GM21360 (cell line): ENCODE measurements at regions not wholly inside any gene's neighbourhood (a gene's known extent, or its start where the extent isn't known, plus 50 kb on each side); places are given as distances from the start of the nearest gene placed in this dataset.
"Not testable (repeated sequence)": the region's sequence is repeated elsewhere in the genome, so short reads cannot be mapped to it uniquely, and the experiment has no call there.

Experiments
- ATAC-seq: cut with Tn5 transposase; IDR thresholded peaks from one replicate; pipeline ENCODE4 v1.9.1; 2021; ENCODE audit warnings: mild to moderate bottlenecking, moderate library complexity; ENCODE audit not compliant: unreplicated experiment

DNA sequence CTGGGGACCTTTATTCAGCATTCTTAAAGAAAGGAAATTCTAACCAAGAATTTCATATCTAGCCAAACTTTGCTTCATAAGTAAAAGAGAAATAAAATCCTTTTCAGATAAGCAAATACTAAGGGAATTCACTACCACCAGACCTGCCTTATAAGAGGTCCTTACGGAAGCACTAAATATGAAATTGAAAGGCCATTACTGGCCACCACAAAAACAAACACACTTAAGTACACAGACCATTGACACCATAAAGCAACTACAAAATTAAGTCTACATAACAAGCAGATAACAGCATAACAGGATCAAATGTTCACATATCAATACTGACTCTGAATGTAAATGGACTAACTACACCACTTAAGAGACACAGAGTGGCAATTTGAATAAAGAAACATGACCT is 361.4 kb upstream of the POU5F2 start:
- ATAC-seq = no peak

DNA sequence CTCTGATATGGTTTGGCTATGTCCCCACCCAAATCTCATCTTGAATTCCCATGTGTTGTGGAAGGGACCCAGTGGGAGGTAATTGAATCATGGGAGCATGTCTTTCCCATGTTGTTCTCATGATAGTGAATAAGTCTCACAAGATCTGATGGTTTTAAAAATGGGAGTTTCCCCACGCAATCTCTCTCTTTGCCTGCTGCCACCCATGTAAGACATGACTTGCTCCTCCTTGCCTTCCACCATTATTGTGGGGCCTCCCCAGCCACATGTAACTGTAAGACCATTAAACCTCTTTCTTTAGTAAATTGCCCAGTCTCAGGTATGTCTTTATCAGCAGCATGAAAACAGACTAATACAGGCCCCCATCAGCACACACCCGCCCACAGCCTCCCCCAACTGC is 356.0 kb upstream of the POU5F2 start:
- not testable (repeated sequence) for ATAC-seq

DNA sequence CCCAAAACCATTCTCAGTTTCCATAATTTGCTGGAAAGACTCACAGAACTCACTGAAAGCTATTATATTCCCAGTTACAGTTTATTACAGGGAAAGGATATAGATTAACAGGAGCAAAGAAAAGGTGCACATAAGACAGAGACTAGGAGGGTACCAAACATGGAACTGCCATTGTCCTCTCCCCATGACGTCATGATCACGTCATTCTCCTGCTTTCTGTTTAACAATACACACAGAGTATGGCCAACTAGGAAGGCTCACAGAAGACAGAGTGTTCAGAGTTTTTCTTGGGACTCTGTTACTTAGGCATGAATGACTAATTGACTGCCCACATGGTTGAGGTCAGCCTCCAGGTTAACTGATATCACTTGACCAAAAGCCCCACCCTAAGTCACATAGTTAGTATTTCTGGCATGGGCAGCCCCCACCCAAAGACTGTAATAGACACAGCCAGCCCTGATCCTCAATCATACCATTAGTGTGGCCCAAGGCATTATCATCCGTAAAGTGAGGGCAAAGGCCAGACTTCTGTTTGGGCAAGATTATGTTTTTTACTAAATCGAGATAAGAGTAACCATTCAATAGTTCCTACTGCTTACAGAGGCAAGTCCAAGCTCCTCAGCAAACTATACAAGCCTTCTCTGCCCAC is 353.5 kb upstream of the POU5F2 start:
- ATAC-seq = no peak

GRCh38 chr5:94093300-94093699 is 351.9 kb upstream of the POU5F2 start:
- ATAC-seq = no peak

DNA sequence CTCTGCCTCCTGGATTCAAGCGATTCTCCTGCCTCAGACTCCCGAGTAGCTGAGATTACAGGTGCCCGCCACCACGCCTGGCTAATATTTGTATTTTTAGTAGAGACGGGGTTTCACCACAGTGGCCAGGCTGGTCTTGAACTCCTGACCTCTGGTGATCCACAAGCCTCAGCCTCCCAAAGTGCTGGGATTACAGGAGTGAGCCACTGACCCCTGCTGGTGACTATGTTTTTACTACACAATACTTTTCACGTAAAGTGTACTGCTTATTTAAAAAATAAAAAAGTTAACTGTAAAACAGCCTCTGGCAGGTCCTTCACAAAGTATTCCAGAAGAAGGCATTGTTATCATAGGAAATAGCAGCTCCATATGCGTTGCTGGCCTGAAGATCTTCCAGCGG is 345.2 kb upstream of the POU5F2 start:
- not testable (repeated sequence) for ATAC-seq

DNA sequence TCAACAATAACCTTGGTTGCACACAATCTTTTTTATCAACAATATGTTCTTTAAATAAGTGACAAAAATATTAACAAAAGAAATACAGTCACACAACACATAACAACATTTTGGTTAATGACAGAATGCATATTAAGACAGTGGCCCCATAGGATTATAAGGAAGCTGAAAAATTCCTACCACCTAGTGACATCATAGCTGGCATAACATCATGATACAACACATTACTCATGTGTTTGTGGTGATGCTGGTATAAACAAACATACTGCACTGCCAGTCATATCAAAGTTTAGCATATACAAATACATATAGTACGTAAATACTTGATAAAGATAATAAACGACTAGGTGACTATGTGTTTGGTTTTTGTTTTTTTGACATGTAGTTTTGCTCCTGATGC is 344.8 kb upstream of the POU5F2 start:
- ATAC-seq = no peak

- ATAC-seq = no peak
Measured at GRCh38 chr5:94082405-94082804, 341.0 kb upstream of the POU5F2 start.

GRCh38 chr5:94081088-94081487 is 339.7 kb upstream of the POU5F2 start:
- ATAC-seq = no peak

DNA sequence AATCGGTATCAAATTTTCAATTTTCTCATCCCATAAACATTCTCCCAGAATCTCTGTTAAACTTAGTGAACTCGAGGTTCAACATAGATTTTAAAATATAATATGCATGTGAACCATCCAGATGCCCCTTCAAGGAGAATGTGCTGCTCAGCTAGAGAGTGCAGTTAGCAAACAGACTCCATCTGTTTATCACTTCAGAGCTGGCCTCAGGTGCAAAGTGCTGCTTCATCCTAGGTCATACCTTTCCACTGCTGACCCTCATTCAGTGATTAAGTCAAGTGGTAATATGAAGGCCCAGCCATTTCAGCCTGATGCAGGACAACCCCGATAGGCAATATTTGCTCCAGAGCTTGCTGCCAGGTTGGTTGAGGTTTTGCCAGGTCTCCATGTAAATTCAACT is 339.0 kb upstream of the POU5F2 start:
- no peak for ATAC-seq

GRCh38 chr5:94072116-94072515 is 330.7 kb upstream of the POU5F2 start:
- no peak for ATAC-seq

- no peak for ATAC-seq
Measured at GRCh38 chr5:94066437-94067207, 325.2 kb upstream of the POU5F2 start.

DNA sequence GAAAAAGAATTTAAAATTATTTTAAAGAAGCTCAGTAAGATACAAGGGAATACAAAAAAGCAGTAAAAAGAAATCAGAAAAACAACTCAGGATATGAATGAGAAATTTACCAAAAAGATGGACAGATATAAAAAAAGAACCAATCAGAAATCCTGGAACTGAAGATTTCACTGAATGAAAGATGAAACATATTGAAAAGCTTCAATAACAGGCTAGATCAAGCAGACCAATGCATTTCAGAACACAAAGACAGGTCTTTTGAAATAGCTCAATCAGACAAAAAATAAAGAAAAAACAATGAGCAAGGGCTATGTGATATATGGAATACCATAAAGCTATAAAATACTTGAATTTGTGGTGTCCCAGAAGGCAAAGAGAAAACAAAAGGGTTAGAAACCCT is 322.6 kb upstream of the POU5F2 start:
- no peak for ATAC-seq

GRCh38 chr5:94057655-94058054 is 316.3 kb upstream of the POU5F2 start:
- no peak for ATAC-seq

GRCh38 chr5:94057217-94057616 is 315.8 kb upstream of the POU5F2 start:
- no peak for ATAC-seq

DNA sequence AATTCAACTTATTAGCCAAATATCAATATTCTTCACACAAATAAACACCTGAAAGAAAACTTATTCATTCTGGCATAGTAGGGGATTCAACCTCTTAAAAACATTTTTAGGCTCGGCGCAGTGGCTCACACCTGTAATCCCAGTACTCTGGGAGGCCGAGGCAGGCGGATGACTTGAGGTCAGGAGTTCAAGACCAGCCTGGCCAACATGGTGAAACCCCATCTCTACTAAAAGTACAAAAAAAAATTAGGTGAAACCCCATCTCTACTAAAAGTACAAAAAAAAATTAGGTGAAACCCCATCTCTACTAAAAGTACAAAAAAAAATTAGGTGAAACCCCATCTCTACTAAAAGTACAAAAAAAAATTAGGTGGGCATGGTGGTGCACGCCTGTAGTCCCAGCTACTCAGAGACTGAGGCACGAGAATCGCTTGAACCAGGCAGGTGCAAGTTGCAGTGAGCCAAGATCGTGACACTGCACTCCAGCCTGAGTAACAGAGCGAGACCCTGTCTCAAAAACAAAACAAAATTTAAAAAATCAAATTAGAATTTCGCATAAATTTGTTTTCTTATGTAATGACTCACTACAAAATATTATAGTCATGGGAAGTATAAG is 308.0 kb upstream of the POU5F2 start:
- peak; percentile 62 for ATAC-seq

GRCh38 chr5:94045839-94046782 is 304.7 kb upstream of the POU5F2 start:
- no peak for ATAC-seq

- ATAC-seq = no peak
Measured at GRCh38 chr5:94043311-94043710, 301.9 kb upstream of the POU5F2 start.

DNA sequence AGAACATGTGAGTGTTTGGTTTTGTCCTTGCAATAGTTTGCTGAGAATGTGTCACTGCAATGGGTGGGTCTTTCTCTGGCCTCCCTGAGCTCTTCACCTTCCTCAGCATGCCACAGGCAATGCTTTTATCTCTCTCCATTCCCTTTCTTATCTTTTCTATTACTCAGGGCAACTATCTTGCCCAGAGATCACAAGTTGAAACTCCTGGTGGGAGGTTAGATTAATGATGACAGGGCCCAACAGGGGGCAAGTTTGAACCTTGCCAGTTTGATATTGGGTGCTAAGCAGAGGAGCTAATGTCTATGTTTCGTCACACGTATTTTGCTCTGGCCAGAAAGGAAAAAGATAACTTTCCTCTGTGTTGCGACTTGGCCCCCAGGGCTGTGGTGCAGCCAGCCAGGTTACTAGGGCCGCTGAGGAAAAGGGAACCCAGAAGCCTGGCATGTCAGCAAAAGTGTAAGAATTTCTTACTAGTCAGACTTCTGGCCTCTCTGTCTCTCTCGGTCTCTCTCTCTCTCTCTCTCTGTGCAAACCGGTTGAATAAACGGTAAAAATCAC is 299.3 kb upstream of the POU5F2 start:
- no peak for ATAC-seq

DNA sequence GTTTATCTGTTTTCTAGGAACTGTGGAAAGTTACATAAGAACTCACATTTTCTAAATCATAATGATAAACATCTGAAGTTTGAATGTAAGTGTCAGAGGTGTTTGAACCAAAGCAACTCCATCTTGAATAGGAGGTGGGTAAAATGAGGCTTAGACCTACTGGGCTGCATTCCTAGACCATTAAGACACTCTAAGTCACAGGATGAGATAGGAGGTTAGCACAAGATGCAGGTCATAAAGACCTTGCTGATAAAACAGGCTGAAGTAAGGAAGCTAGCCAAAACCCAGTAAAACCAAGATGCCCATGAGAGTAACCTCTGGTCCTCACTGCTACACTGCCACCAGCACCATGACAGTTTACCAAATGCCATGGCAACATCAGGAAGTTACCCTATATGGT is 297.7 kb upstream of the POU5F2 start:
- ATAC-seq = no peak

DNA sequence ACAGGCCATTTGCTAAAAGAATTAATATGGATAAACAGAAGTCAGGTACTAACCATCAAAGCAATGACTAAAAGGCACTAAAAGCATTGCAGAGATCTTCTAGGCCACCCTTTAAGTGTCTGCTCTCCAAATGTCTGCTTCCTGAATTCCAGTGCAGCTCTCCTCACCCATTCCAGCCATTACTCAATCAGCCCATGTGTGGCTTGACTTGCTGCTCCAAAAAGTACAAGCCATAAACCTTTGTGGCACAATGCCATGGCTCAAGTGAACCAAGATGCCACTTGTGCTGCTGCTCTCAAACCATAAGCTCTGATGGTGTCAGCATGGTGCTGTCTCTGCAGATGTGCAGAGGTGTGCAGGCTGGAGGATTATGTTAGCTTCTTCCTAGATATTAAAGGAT is 290.2 kb upstream of the POU5F2 start:
- no peak for ATAC-seq

GRCh38 chr5:94028001-94028400 is 286.6 kb upstream of the POU5F2 start:
- ATAC-seq = no peak
